HG02852 (cell line): ENCODE measurements at regions not wholly inside any gene's neighbourhood (a gene's known extent, or its start where the extent isn't known, plus 50 kb on each side); places are given as distances from the start of the nearest gene placed in this dataset.
"Not testable (repeated sequence)": the region's sequence is repeated elsewhere in the genome, so short reads cannot be mapped to it uniquely, and the experiment has no call there.

Experiments
- ATAC-seq: cut with Tn5 transposase; IDR thresholded peaks from one replicate; pipeline ENCODE4 v1.9.1; 2021; ENCODE audit warnings: mild to moderate bottlenecking, moderate library complexity; ENCODE audit not compliant: unreplicated experiment

- ATAC-seq: no peak
These were observed 773.5 kb upstream of the LRRTM1 start for GRCh38 chr2:81078102-81078501.

- no peak for ATAC-seq
These were observed 772.8 kb upstream of the LRRTM1 start for GRCh38 chr2:81077396-81077795.

- ATAC-seq: no peak
These were observed 768.9 kb upstream of the LRRTM1 start for GRCh38 chr2:81073412-81073811.

GRCh38 chr2:81068144-81068543 lies 763.6 kb upstream of the LRRTM1 start:
- ATAC-seq: no peak

GRCh38 chr2:81061016-81061415 lies 756.5 kb upstream of the LRRTM1 start:
- no peak for ATAC-seq

GRCh38 chr2:81050580-81051095 lies 746.1 kb upstream of the LRRTM1 start:
- no peak for ATAC-seq

GRCh38 chr2:81043681-81044080 lies 739.1 kb upstream of the LRRTM1 start:
- no peak for ATAC-seq

- no peak for ATAC-seq
These were observed 702.6 kb upstream of the LRRTM1 start for GRCh38 chr2:81007104-81007503.

GRCh38 chr2:81002906-81003305 lies 698.4 kb upstream of the LRRTM1 start:
- ATAC-seq: no peak

GRCh38 chr2:80987466-80987865 lies 682.9 kb upstream of the LRRTM1 start:
- ATAC-seq: no peak

GRCh38 chr2:80969900-80970299 lies 665.3 kb upstream of the LRRTM1 start:
- no peak for ATAC-seq

GRCh38 chr2:80968450-80968849 lies 663.9 kb upstream of the LRRTM1 start:
- ATAC-seq: no peak

GRCh38 chr2:80947601-80948130 lies 643.1 kb upstream of the LRRTM1 start:
- ATAC-seq: no peak

- ATAC-seq: no peak
These were observed 638.9 kb upstream of the LRRTM1 start for GRCh38 chr2:80943487-80943886.

- ATAC-seq: no peak
These were observed 638.2 kb upstream of the LRRTM1 start for GRCh38 chr2:80942766-80943165.

GRCh38 chr2:80938463-80938862 lies 633.9 kb upstream of the LRRTM1 start:
- ATAC-seq: no peak

- not testable (repeated sequence) for ATAC-seq
These were observed 627.3 kb upstream of the LRRTM1 start for GRCh38 chr2:80931820-80932219.

- no peak for ATAC-seq
These were observed 626.2 kb upstream of the LRRTM1 start for GRCh38 chr2:80930777-80931176.

- no peak for ATAC-seq
These were observed 621.6 kb upstream of the LRRTM1 start for GRCh38 chr2:80926168-80926567.

GRCh38 chr2:80896576-80896975 lies 592.0 kb upstream of the LRRTM1 start:
- ATAC-seq: no peak

- no peak for ATAC-seq
These were observed 589.9 kb upstream of the LRRTM1 start for GRCh38 chr2:80894486-80894885.

- ATAC-seq: no peak
These were observed 589.2 kb upstream of the LRRTM1 start for GRCh38 chr2:80893711-80894110.

GRCh38 chr2:80889009-80889408 lies 584.5 kb upstream of the LRRTM1 start:
- no peak for ATAC-seq
